DND-41 (cell line): ENCODE measurements at regions not wholly inside any gene's neighbourhood (a gene's known extent, or its start where the extent isn't known, plus 50 kb on each side); places are given as distances from the start of the nearest gene placed in this dataset.

Experiments
- ATAC-seq: fragments of 200-7000 bp; cut with Tn5 transposase; 3 replicates; pipeline ENCODE4 v1.9.1; 2021; ENCODE audit warnings: low read depth; ENCODE audit not compliant: insufficient read depth
- DNase-seq: peaks from one replicate; pipeline ENCODE4 v3.0.0-alpha.2; 2020
- H2AFZ ChIP-seq: 2 replicates; pipeline ENCODE4 v1.6.0; 2012; ENCODE audit warnings: low read depth, low read length
- H3K27ac ChIP-seq: 2 replicates; pipeline ENCODE4 v1.5.1; 2012; ENCODE audit warnings: low read length, inconsistent platforms
- H3K27me3 ChIP-seq: fragments of 200-600 bp; sonication (generic); 2 replicates; pipeline ENCODE4 v1.6.0; 2012; ENCODE audit warnings: low read length, mild to moderate bottlenecking, inconsistent platforms; ENCODE audit not compliant: insufficient read depth, poor library complexity
- H3K36me3 ChIP-seq: 2 replicates; pipeline ENCODE4 v1.5.1; 2012; ENCODE audit warnings: low read length, inconsistent platforms; ENCODE audit not compliant: insufficient read depth
- H3K4me1 ChIP-seq: 2 replicates; pipeline ENCODE4 v1.5.1; 2012; ENCODE audit warnings: mild to moderate bottlenecking, low read length; ENCODE audit not compliant: insufficient read depth
- H3K4me2 ChIP-seq: 2 replicates; pipeline ENCODE4 v1.6.0; 2012; ENCODE audit warnings: mild to moderate bottlenecking, moderate library complexity, low read length, inconsistent platforms; ENCODE audit not compliant: insufficient read depth
- H3K4me3 ChIP-seq, 2 experiments: fragments of 200-600 bp in 1 of 2; shearing (Covaris generic) in 1 of 2; 2 replicates each; pipeline ENCODE4 v1.5.1; 2012 to 2016; ENCODE audit warnings: inconsistent platforms in 2 of 2, low read length in 2 of 2, mild to moderate bottlenecking in 2 of 2, low read depth in 1 of 2, moderate library complexity in 1 of 2
- H3K79me2 ChIP-seq: 2 replicates; pipeline ENCODE4 v1.6.0; 2012; ENCODE audit warnings: low read length, inconsistent platforms; ENCODE audit not compliant: insufficient read depth
- H3K9ac ChIP-seq: 2 replicates; pipeline ENCODE4 v1.6.0; 2012; ENCODE audit warnings: low read depth, mild to moderate bottlenecking, inconsistent platforms, low read length, moderate library complexity
- H3K9me3 ChIP-seq: 2 replicates; pipeline ENCODE4 v1.5.1; 2012; ENCODE audit warnings: low read length, moderate library complexity, mild to moderate bottlenecking, inconsistent platforms; ENCODE audit not compliant: insufficient read depth, severe bottlenecking
- H4K20me1 ChIP-seq: 2 replicates; pipeline ENCODE4 v1.6.0; 2012; ENCODE audit warnings: low read length; ENCODE audit not compliant: insufficient read depth
- CTCF ChIP-seq: IDR thresholded peaks from 2 replicates; pipeline ENCODE4 v1.5.1; 2012; ENCODE audit warnings: borderline replicate concordance, low read length, moderate library complexity, mild to moderate bottlenecking; ENCODE audit not compliant: poor library complexity, severe bottlenecking; ENCODE audit errors: extremely low read depth
- EZH2 ChIP-seq: IDR thresholded peaks from 3 replicates; pipeline ENCODE4 v1.6.1; 2012; ENCODE audit warnings: borderline replicate concordance, low read depth, mild to moderate bottlenecking, moderate library complexity, low read length, inconsistent platforms; ENCODE audit not compliant: severe bottlenecking

DNA sequence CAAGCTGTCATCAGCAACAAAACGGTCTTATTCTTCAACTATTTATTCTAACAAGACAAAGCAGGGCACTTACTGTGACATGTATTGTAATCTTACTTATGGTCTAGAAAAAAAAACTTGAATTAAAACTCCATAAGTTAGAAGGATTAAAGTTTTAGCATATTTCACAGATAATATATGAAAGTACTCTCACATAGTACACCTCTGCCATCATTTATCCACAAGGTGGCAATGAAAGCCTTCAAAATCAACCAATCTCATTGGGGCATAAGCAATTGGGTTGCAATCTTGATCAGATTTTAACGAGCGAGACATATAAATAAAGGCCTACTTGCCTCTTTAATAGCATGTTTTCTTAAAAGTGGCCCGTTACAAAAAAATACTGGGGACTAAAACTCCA lies 1382.9 kb downstream of the FAM133A start:
- Histone ChIP-seq H4K20me1 (no peaks in the 10 kb centered on the region), H3K27ac (no peak overlapping the region), H3K27me3 (no peaks in the 10 kb centered on the region), H3K79me2 (no peaks in the 10 kb centered on the region), H3K4me2 (no peak overlapping the region), H3K4me3 (no peak overlapping the region), H3K9me3 (no peaks in the 10 kb centered on the region), H3K36me3 (no peaks in the 10 kb centered on the region), H3K4me1 (no peaks in the 10 kb centered on the region), H2AFZ (no peak overlapping the region), H3K9ac (no peak overlapping the region)
- TF ChIP-seq CTCF = no peak
- no peak for TF ChIP-seq EZH2
- DNase-seq = no peak
- ATAC-seq = no peak

- ATAC-seq (no peak), DNase-seq (no peak)
- Histone ChIP-seq H4K20me1 (no peaks in the 10 kb centered on the region), H3K4me1 (no peaks in the 10 kb centered on the region), H3K27ac (no peak overlapping the region), H3K79me2 (no peaks in the 10 kb centered on the region), H3K27me3 (no peaks in the 10 kb centered on the region), H3K9me3 (no peaks in the 10 kb centered on the region), H3K4me2 (no peak overlapping the region), H2AFZ (no peak overlapping the region), H3K9ac (no peak overlapping the region), H3K4me3 (no peak overlapping the region), H3K36me3 (no peaks in the 10 kb centered on the region)
- TF ChIP-seq EZH2 = no peak
- TF ChIP-seq CTCF = no peak
These were observed 1383.3 kb downstream of the FAM133A start for GRCh38 chrX:95057341-95057740.

DNA sequence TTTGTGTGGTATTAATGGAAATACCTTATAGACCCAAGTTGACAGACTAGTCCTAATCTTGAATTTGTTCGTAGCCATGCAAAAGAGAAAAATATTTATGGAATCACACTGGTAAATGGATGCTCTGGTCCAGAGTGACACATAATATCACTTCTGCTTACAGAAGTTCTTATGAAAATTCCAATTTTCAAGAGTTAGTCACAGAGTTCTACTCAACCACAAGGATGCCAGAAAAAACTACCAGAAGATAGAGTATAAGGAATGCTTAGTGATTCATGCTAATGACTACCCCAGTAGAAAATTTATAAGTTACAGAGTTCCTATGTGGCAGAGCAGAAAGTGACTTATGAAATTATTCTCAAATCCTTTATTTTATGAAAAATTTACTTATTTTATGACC lies 1384.8 kb downstream of the FAM133A start:
- TF ChIP-seq EZH2 = no peak
- no peak for TF ChIP-seq CTCF
- H3K27ac ChIP-seq = no peak overlapping the region

GRCh38 chrX:95059909-95060308 lies 1385.9 kb downstream of the FAM133A start:
- no peak overlapping the region for H3K4me3 ChIP-seq

More for the DNA sequence above, 1384.8 kb downstream of the FAM133A start:
- no peak overlapping the region for H2AFZ ChIP-seq
- H3K4me2 ChIP-seq = no peak overlapping the region
- H4K20me1 ChIP-seq = no peaks in the 10 kb centered on the region
- no peaks in the 10 kb centered on the region for H3K36me3 ChIP-seq
- DNase-seq (no peak), ATAC-seq (no peak)
- H3K9ac ChIP-seq = no peak overlapping the region
- no peaks in the 10 kb centered on the region for H3K4me1 ChIP-seq
- no peaks in the 10 kb centered on the region for H3K27me3 ChIP-seq
- H3K79me2 ChIP-seq = no peaks in the 10 kb centered on the region
- no peak overlapping the region for H3K4me3 ChIP-seq
- H3K9me3 ChIP-seq = no peaks in the 10 kb centered on the region

More at GRCh38 chrX:95059909-95060308, 1385.9 kb downstream of the FAM133A start:
- Histone ChIP-seq H3K36me3 (no peaks in the 10 kb centered on the region), H2AFZ (no peak overlapping the region), H3K4me1 (no peaks in the 10 kb centered on the region), H3K27me3 (no peaks in the 10 kb centered on the region), H4K20me1 (no peaks in the 10 kb centered on the region), H3K9ac (no peak overlapping the region), H3K9me3 (no peaks in the 10 kb centered on the region), H3K4me2 (no peak overlapping the region), H3K27ac (no peak overlapping the region), H3K79me2 (no peaks in the 10 kb centered on the region)
- no peak for ATAC-seq
- TF ChIP-seq CTCF (no peak), EZH2 (no peak)
- no peak for DNase-seq
